Ishikawa (cell line): ENCODE measurements at regions not wholly inside any gene's neighbourhood (a gene's known extent, or its start where the extent isn't known, plus 50 kb on each side); places are given as distances from the start of the nearest gene placed in this dataset.

Experiments
- CEBPB ChIP-seq: IDR thresholded peaks from 2 replicates; pipeline ENCODE4 v1.6.1; 2012
- CREB1 ChIP-seq: IDR thresholded peaks from 2 replicates; pipeline ENCODE4 v1.6.1; 2012; ENCODE audit warnings: low read depth
- EGR1 ChIP-seq: IDR thresholded peaks from 2 replicates; pipeline ENCODE4 v1.6.1; 2012
- EP300 ChIP-seq: IDR thresholded peaks from 2 replicates; pipeline ENCODE4 v1.6.1; 2012; ENCODE audit warnings: borderline replicate concordance
- FOXM1 ChIP-seq: IDR thresholded peaks from 2 replicates; pipeline ENCODE4 v1.6.1; 2012; ENCODE audit warnings: low read depth, borderline replicate concordance
- MAX ChIP-seq: IDR thresholded peaks from 2 replicates; pipeline ENCODE4 v1.6.1; 2012
- NFIC ChIP-seq: IDR thresholded peaks from 2 replicates; pipeline ENCODE4 v1.6.1; 2012
- RAD21 ChIP-seq: IDR thresholded peaks from 2 replicates; pipeline ENCODE4 v1.6.1; 2012; ENCODE audit warnings: low read depth
- TAF1 ChIP-seq: IDR thresholded peaks from 2 replicates; pipeline ENCODE4 v1.6.1; 2012; ENCODE audit warnings: low read depth, mild to moderate bottlenecking
- YY1 ChIP-seq: IDR thresholded peaks from 2 replicates; pipeline ENCODE4 v1.6.1; 2012; ENCODE audit warnings: low read depth
- ZBTB7A ChIP-seq: IDR thresholded peaks from 2 replicates; pipeline ENCODE4 v1.6.1; 2012; ENCODE audit warnings: low read depth
- TF ChIP-seq, protein P1 (sequence below): IDR thresholded peaks from 2 replicates; pipeline ENCODE4 v1.6.1; 2012
- TF ChIP-seq, protein P2 (sequence below): IDR thresholded peaks from 2 replicates; pipeline ENCODE4 v1.6.1; 2012; ENCODE audit warnings: low read depth, mild to moderate bottlenecking

GRCh38 chr14:103217538-103217937, 94.3 kb downstream of the TNFAIP2 start:
- TF ChIP-seq, protein P1, sequence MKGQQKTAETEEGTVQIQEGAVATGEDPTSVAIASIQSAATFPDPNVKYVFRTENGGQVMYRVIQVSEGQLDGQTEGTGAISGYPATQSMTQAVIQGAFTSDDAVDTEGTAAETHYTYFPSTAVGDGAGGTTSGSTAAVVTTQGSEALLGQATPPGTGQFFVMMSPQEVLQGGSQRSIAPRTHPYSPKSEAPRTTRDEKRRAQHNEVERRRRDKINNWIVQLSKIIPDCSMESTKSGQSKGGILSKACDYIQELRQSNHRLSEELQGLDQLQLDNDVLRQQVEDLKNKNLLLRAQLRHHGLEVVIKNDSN, result no peak
- no peak for TF ChIP-seq ZBTB7A
- TF ChIP-seq EGR1, result no peak
- no peak for TF ChIP-seq TAF1
- TF ChIP-seq NFIC, result no peak
- no peak for TF ChIP-seq MAX
- TF ChIP-seq, protein P2, sequence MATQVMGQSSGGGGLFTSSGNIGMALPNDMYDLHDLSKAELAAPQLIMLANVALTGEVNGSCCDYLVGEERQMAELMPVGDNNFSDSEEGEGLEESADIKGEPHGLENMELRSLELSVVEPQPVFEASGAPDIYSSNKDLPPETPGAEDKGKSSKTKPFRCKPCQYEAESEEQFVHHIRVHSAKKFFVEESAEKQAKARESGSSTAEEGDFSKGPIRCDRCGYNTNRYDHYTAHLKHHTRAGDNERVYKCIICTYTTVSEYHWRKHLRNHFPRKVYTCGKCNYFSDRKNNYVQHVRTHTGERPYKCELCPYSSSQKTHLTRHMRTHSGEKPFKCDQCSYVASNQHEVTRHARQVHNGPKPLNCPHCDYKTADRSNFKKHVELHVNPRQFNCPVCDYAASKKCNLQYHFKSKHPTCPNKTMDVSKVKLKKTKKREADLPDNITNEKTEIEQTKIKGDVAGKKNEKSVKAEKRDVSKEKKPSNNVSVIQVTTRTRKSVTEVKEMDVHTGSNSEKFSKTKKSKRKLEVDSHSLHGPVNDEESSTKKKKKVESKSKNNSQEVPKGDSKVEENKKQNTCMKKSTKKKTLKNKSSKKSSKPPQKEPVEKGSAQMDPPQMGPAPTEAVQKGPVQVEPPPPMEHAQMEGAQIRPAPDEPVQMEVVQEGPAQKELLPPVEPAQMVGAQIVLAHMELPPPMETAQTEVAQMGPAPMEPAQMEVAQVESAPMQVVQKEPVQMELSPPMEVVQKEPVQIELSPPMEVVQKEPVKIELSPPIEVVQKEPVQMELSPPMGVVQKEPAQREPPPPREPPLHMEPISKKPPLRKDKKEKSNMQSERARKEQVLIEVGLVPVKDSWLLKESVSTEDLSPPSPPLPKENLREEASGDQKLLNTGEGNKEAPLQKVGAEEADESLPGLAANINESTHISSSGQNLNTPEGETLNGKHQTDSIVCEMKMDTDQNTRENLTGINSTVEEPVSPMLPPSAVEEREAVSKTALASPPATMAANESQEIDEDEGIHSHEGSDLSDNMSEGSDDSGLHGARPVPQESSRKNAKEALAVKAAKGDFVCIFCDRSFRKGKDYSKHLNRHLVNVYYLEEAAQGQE, result no peak
- TF ChIP-seq YY1, result no peak
- no peak for TF ChIP-seq RAD21
- no peak for TF ChIP-seq CREB1
- TF ChIP-seq FOXM1, result no peak
- no peak for TF ChIP-seq CEBPB
- no peak for TF ChIP-seq EP300
